Fibroblast of lung (primary cell): ENCODE measurements at regions not wholly inside any gene's neighbourhood (a gene's known extent, or its start where the extent isn't known, plus 50 kb on each side); places are given as distances from the start of the nearest gene placed in this dataset.

Experiments used
- EZH2 ChIP-seq: IDR thresholded peaks from 2 replicates; pipeline ENCODE4 v1.5.1; 2012; ENCODE audit warnings: low read length, control low read depth, mild to moderate bottlenecking; ENCODE audit errors: missing control alignments
- TF ChIP-seq, protein P1 (sequence below), 2 donors: IDR thresholded peaks in 1 of 2; conservative IDR thresholded peaks in 1 of 2; 1 replicate in 1 of 2; 2 replicates in 1 of 2; pipeline ENCODE4 v1.5.1; 2011 to 2012; ENCODE audit warnings: low read length in 2 of 2, control low read depth in 1 of 2, inconsistent platforms in 1 of 2, low read depth in 1 of 2, mild to moderate bottlenecking in 1 of 2

DNA sequence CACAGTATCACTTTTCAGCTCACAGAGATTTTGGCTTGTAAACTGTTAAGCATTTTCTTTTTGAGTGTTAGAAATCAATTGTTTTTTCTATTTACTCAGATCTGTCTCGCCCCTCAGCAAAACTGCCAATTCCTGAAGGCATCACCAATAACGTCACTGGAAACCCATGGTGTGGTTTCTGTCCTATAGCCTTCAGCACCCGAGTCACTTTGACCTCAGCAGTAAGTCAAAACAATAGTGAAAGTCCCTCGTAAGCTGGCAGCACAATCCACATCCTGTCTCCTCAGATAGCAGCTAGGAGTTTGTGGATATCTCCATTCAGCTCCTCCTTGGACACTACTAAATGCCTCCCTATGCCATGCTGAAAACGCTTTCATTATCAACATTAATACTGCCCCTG is 1787.4 kb upstream of the ADGRL3 start:
- TF ChIP-seq, protein P1, sequence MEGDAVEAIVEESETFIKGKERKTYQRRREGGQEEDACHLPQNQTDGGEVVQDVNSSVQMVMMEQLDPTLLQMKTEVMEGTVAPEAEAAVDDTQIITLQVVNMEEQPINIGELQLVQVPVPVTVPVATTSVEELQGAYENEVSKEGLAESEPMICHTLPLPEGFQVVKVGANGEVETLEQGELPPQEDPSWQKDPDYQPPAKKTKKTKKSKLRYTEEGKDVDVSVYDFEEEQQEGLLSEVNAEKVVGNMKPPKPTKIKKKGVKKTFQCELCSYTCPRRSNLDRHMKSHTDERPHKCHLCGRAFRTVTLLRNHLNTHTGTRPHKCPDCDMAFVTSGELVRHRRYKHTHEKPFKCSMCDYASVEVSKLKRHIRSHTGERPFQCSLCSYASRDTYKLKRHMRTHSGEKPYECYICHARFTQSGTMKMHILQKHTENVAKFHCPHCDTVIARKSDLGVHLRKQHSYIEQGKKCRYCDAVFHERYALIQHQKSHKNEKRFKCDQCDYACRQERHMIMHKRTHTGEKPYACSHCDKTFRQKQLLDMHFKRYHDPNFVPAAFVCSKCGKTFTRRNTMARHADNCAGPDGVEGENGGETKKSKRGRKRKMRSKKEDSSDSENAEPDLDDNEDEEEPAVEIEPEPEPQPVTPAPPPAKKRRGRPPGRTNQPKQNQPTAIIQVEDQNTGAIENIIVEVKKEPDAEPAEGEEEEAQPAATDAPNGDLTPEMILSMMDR (conservative IDR thresholded peaks at IDR 0.05 in 1 of 2, IDR thresholded peaks at IDR 0.05 in 1 of 2; ENCODE audit: low read depth in 1 of 2, low read length in 2 of 2), result no peak
- no peak for TF ChIP-seq EZH2
